Ovary (tissue), 7 donors: ENCODE measurements at regions not wholly inside any gene's neighbourhood (a gene's known extent, or its start where the extent isn't known, plus 50 kb on each side); places are given as distances from the start of the nearest gene placed in this dataset.
A peak's percentile ranks its signal among the peaks of the same experiment; 100 is the strongest.

ENCODE experiments used
- DNase-seq, 5 donors: peaks; one replicate each; pipeline ENCODE4 v3.0.0-alpha.2; 2019 to 2020
- H3K27ac ChIP-seq, 2 donors: fragments of 200-600 bp; one replicate each; pipeline versions ENCODE4 v1.5.1 to v1.8.0; 2019 to 2022
- H3K27me3 ChIP-seq: fragments of 200-600 bp; one replicate; pipeline ENCODE4 v1.8.0; 2022
- H3K36me3 ChIP-seq: fragments of 200-600 bp; sonication (generic); one replicate; pipeline ENCODE4 v1.5.1; 2019
- H3K4me1 ChIP-seq: one replicate; pipeline ENCODE4 v1.8.1; 2013; ENCODE audit warnings: mild to moderate bottlenecking, moderate library complexity; ENCODE audit not compliant: insufficient read depth
- H3K4me3 ChIP-seq: fragments of 200-600 bp; sonication (generic); one replicate; pipeline ENCODE4 v1.5.1; 2017
- H3K9me3 ChIP-seq, 2 donors: fragments of 200-600 bp in 1 of 2; sonication (generic) in 1 of 2; one replicate each; pipeline versions ENCODE4 v1.5.1 to v1.8.1; 2013 to 2019; ENCODE audit warnings: mild to moderate bottlenecking in 1 of 2, moderate library complexity in 1 of 2
- EP300 ChIP-seq: sonication (generic); formaldehyde crosslinking; IDR thresholded peaks from one replicate; pipeline ENCODE4 v1.6.1; 2017; ENCODE audit warnings: antibody characterized with exemption
- POLR2A ChIP-seq: fragments of 450-650 bp; IDR thresholded peaks from one replicate; pipeline ENCODE4 v1.6.1; 2017; ENCODE audit warnings: antibody characterized with exemption, mild to moderate bottlenecking, moderate library complexity
- WGBS, 3 donors: extraction: QIAGEN DNeasy Blood & Tissue Kit in 1 of 3; methylation state at CpG; one replicate each; pipeline versions ENCODE4 v1.1.5 to v1.1.7; 2013 to 2017; 5-methylcytosine and 5-hydroxymethylcytosine counted together
- intact Hi-C, 4 donors: fragments of 100-400 bp; cut with DNase I; formaldehyde crosslinking; loops; one replicate each; pipeline versions ENCODE4 v1.11.0 to v1.15.1; 2022 to 2023
- TF ChIP-seq, protein P1 (sequence below), 3 donors: fragments of 450-650 bp in 2 of 3; fragments of 200-600 bp in 1 of 3; IDR thresholded peaks; one replicate each; pipeline versions ENCODE4 v1.5.1 to v1.8.0; 2016 to 2022; ENCODE audit warnings: antibody characterized with exemption in 3 of 3, mild to moderate bottlenecking in 1 of 3
- donor health status: DM: no; HTN: no; CAD: no; lungs with moderate emphysema.
- donor health status: DM: no; HTN: no; CAD: no.
- donor health status: Bipolar disorder and iron deficiency.
- donor health status: DM: no; HTN: no; CAD: no.
- donor health status: DM: yes; HTN: yes; CAD: no.

GRCh38 chr20:22689266-22689665 is 104.9 kb upstream of the FOXA2 start:
- WGBS, 3 donors: 75 to 87% (median 85%) methylated on average over 5 of the region's 5 CpGs
- Histone ChIP-seq H3K9me3 (no peaks in the 10 kb centered on the region), H3K27ac (no peak overlapping the region), H3K27me3 (no peaks in the 10 kb centered on the region), H3K36me3 (no peaks in the 10 kb centered on the region), H3K4me3 (no peak overlapping the region), H3K4me1 (peaks cover 5% of the 10 kb centered on the region)
- TF ChIP-seq EP300 (no peak), POLR2A (no peak)
- TF ChIP-seq, protein P1, sequence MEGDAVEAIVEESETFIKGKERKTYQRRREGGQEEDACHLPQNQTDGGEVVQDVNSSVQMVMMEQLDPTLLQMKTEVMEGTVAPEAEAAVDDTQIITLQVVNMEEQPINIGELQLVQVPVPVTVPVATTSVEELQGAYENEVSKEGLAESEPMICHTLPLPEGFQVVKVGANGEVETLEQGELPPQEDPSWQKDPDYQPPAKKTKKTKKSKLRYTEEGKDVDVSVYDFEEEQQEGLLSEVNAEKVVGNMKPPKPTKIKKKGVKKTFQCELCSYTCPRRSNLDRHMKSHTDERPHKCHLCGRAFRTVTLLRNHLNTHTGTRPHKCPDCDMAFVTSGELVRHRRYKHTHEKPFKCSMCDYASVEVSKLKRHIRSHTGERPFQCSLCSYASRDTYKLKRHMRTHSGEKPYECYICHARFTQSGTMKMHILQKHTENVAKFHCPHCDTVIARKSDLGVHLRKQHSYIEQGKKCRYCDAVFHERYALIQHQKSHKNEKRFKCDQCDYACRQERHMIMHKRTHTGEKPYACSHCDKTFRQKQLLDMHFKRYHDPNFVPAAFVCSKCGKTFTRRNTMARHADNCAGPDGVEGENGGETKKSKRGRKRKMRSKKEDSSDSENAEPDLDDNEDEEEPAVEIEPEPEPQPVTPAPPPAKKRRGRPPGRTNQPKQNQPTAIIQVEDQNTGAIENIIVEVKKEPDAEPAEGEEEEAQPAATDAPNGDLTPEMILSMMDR (IDR thresholded peaks at IDR 0.05): no peak
- DNase-seq: no peak
- intact Hi-C loops: loop anchor here in 2 of 4 donors (5.0 to 10.0 kb wide), 2 partner anchors 354 to 543 kb away; no protein-coding TSS in a partner anchor

DNA sequence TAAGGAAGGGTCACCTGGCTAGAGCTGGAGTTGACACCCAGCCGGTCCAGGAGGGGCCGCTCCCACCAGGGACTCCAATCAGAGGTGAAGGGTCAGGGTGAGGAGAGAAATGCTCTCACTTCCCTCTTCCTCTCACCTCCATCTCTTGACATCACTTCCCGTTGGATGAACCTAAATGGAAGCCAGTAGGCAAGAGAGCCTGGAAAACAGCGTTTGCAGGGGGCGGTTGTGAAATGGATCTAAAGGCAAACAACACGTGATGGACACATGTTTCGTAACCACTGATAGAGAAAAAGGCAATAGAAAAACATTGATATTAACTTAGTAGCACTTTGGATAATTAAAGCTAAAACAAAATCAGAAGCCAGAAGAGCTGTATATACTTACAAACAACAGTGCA is 105.6 kb upstream of the FOXA2 start:
- no peak overlapping the region for H3K27ac ChIP-seq
- WGBS, 3 donors: 89 to 92% (median 91%) methylated on average over 7 of the region's 7 CpGs
- no peaks in the 10 kb centered on the region for H3K27me3 ChIP-seq
- DNase-seq: no peak
- H3K36me3 ChIP-seq: no peaks in the 10 kb centered on the region
- TF ChIP-seq EP300 (no peak), POLR2A (no peak)
- TF ChIP-seq, protein P1 (IDR thresholded peaks at IDR 0.05): no peak
- peaks cover 5% of the 10 kb centered on the region for H3K4me1 ChIP-seq
- H3K9me3 ChIP-seq: no peaks in the 10 kb centered on the region
- intact Hi-C loops: loop anchor here (5.0 to 10.0 kb wide), 9 partner anchors 355 to 655 kb away; partner anchors contain the start of gene THBD (in 1 of the 4)
- H3K4me3 ChIP-seq: no peak overlapping the region

GRCh38 chr20:22690616-22691179 is 106.3 kb upstream of the FOXA2 start:
- Histone ChIP-seq H3K4me1 (peaks cover 5% of the 10 kb centered on the region), H3K9me3 (no peaks in the 10 kb centered on the region), H3K36me3 (no peaks in the 10 kb centered on the region), H3K27ac (no peak overlapping the region), H3K27me3 (no peaks in the 10 kb centered on the region), H3K4me3 (no peak overlapping the region)
- 74 to 88% (median 82%) methylated on average over 7 of the region's 7 CpGs for WGBS, 3 donors
- intact Hi-C loops: loop anchor here (5.0 to 10.0 kb wide), 8 partner anchors 357 to 654 kb away; partner anchors contain the start of gene THBD (in 1 of the 4)
- DNase-seq: no peak
- no peak for TF ChIP-seq EP300
- no peak for TF ChIP-seq POLR2A
- TF ChIP-seq, protein P1 (IDR thresholded peaks at IDR 0.05): no peak

DNA sequence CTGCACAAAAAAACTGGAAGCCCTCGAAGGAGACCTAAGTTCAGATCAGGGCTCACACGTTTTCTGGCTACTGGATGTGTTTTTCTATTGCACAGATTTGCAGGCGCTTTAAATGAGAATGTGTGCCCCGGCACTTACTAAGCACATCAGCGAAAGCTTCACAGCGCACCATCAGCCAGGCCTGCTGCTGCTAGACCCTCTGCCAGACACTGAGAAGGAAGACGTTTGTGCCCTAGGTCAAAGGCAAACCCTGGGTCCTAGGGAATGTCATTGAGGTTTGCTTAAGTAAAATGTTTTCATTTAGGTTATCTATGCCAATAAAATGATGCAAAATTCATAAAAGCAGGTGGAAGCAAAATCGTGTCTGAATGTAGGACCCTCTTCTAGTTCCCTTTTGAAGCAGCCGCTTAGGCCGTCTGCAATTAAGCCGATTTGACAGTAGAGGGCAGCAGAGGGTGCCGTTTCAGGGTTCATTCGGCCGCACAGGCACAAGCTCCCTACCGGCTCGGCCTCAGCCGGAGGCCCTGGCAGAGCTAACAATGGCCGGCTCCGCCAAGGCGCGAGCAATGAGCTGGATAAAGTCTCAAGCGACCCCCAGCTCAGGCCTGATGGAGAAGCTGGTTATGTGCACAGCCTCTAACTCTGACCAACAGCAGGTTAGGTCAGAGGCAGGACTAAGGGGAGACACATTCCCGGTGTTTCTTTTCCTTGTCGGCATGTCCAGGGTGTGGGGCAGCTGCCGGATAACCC is 107.2 kb upstream of the FOXA2 start:
- no peak for TF ChIP-seq EP300
- TF ChIP-seq, protein P1 (IDR thresholded peaks at IDR 0.05): peak; percentile 84 to 87 (median 85)
- H3K4me1 ChIP-seq: peaks cover 5% of the 10 kb centered on the region
- DNase-seq: peak; percentile 70 to 83 (median 81)
- WGBS, 3 donors: 23 to 28% (median 28%) methylated on average over 25 of the region's 25 CpGs
- no peak overlapping the region for H3K27ac ChIP-seq
- H3K36me3 ChIP-seq: no peaks in the 10 kb centered on the region
- H3K27me3 ChIP-seq: no peaks in the 10 kb centered on the region
- peak overlapping the region; percentile 7 for H3K4me3 ChIP-seq
- intact Hi-C loops: loop anchor here (5.0 to 10.0 kb wide), 8 partner anchors 356 to 653 kb away; partner anchors contain the start of gene THBD (in 1 of the 4)
- no peaks in the 10 kb centered on the region for H3K9me3 ChIP-seq
